ENCODE measurements at regions not wholly inside any gene's neighbourhood (a gene's known extent, or its start where the extent isn't known, plus 50 kb on each side); places are given as distances from the start of the nearest gene placed in this dataset.
"Not testable (repeated sequence)": the region's sequence is repeated elsewhere in the genome, so short reads cannot be mapped to it uniquely, and the experiment has no call there.

- no peak for DNase-seq
Measured at GRCh38 chr2:145753041-145753608, 1233.2 kb upstream of the ZEB2 start.

GRCh38 chr2:145752091-145752806, 1232.3 kb upstream of the ZEB2 start:
- peak in 1 of 2 donors; percentile 92 for DNase-seq

- peak in 1 of 2 donors; percentile 35 for DNase-seq
Measured at GRCh38 chr2:145751629-145752028, 1231.7 kb upstream of the ZEB2 start.

- DNase-seq: no peak
Measured at GRCh38 chr2:145751155-145751554, 1231.2 kb upstream of the ZEB2 start.

- DNase-seq: no peak
Measured at GRCh38 chr2:145750612-145751011, 1230.7 kb upstream of the ZEB2 start.

- no peak for DNase-seq
Measured at GRCh38 chr2:145750144-145750543, 1230.2 kb upstream of the ZEB2 start.

GRCh38 chr2:145749556-145749955, 1229.6 kb upstream of the ZEB2 start:
- no peak for DNase-seq

GRCh38 chr2:145748927-145749326, 1229.0 kb upstream of the ZEB2 start:
- DNase-seq: no peak

- DNase-seq: no peak
Measured at GRCh38 chr2:145747715-145748114, 1227.8 kb upstream of the ZEB2 start.

- not testable (repeated sequence) for DNase-seq
Measured at GRCh38 chr2:145745387-145745721, 1225.4 kb upstream of the ZEB2 start.

- DNase-seq: no peak
Measured at GRCh38 chr2:145744541-145745386, 1224.8 kb upstream of the ZEB2 start.

GRCh38 chr2:145743011-145743410, 1223.1 kb upstream of the ZEB2 start:
- DNase-seq: no peak

- no peak for DNase-seq
Measured at GRCh38 chr2:145741636-145742035, 1221.7 kb upstream of the ZEB2 start.

- DNase-seq: no peak
Measured at GRCh38 chr2:145741181-145741580, 1221.3 kb upstream of the ZEB2 start.

- no peak for DNase-seq
Measured at GRCh38 chr2:145740302-145740701, 1220.4 kb upstream of the ZEB2 start.

GRCh38 chr2:145739681-145740080, 1219.8 kb upstream of the ZEB2 start:
- DNase-seq: no peak

- no peak for DNase-seq
Measured at GRCh38 chr2:145736871-145737270, 1217.0 kb upstream of the ZEB2 start.

- no peak for DNase-seq
Measured at GRCh38 chr2:145731467-145731866, 1211.5 kb upstream of the ZEB2 start.

GRCh38 chr2:145729993-145730770, 1210.3 kb upstream of the ZEB2 start:
- no peak for DNase-seq

- DNase-seq: no peak
Measured at GRCh38 chr2:145729481-145729880, 1209.6 kb upstream of the ZEB2 start.

GRCh38 chr2:145728511-145728910, 1208.6 kb upstream of the ZEB2 start:
- DNase-seq: no peak

- DNase-seq: no peak
Measured at GRCh38 chr2:145725876-145726275, 1206.0 kb upstream of the ZEB2 start.

GRCh38 chr2:145724311-145724898, 1204.5 kb upstream of the ZEB2 start:
- no peak for DNase-seq
